NCI-H526 treated with DMSO at 0.1 percent for 48 hours (cell line): ENCODE measurements at regions not wholly inside any gene's neighbourhood (a gene's known extent, or its start where the extent isn't known, plus 50 kb on each side); places are given as distances from the start of the nearest gene placed in this dataset.
"Not testable (repeated sequence)": the region's sequence is repeated elsewhere in the genome, so short reads cannot be mapped to it uniquely, and the experiment has no call there.

Experiments
- DNase-seq: peaks from one replicate; lab custom pipeline; 2025; lab: John Stamatoyannopoulos, UW

DNA sequence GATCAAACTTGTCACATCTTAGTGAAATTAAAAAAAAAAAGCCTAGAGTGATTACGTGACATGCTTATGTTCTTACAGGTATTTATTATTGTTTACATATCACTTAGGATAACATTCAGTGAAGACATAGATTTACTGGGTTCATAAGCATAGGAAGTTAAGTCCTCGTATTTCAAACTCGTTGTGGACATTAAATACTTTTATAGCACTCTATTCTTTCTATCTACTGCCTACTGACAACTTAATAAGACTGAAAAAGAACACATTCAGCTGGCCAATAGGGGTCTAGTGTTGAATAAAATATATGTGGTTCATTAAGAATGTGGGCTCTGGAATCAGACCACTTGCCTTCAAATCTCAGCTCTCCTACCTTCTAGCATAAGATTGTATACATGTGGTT lies 1927.4 kb downstream of the PCDH9 start:
- DNase-seq: no peak

DNA sequence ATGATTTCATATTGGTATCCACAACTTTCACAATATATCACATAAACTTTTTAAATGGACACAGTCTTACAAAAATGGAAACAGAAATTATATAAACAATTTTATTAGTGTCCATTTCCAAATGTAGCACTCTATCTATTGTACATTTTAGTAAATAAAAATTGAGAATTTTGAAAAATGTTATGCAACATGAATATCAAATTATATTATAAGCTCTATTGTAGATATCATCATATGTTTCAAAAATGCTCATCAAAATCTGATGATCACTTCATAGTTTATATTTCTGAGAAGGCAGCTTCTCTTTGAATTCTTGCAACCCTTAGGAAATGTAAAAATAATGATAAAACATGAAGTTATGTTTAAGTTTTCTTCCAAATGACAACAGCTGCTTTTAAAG lies 1928.6 kb downstream of the PCDH9 start:
- no peak for DNase-seq

DNA sequence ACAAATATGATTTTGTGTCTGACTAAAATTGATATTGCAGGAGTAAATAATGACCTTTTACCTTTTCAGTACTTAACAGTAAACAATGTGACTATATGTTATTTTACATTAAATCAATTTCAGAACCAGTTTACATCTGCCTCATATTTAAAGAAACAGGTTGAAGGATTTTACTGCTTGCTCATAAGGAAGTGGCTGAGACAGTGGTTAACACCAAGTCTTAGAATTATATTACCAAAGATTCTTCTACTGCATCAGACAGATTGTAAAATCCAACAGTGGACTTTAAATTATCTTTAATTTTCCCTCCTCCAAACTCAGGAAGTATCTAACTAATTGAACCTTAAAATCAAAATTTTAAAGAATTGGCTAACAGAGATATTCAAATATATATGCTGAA lies 1929.9 kb downstream of the PCDH9 start:
- no peak for DNase-seq

DNA sequence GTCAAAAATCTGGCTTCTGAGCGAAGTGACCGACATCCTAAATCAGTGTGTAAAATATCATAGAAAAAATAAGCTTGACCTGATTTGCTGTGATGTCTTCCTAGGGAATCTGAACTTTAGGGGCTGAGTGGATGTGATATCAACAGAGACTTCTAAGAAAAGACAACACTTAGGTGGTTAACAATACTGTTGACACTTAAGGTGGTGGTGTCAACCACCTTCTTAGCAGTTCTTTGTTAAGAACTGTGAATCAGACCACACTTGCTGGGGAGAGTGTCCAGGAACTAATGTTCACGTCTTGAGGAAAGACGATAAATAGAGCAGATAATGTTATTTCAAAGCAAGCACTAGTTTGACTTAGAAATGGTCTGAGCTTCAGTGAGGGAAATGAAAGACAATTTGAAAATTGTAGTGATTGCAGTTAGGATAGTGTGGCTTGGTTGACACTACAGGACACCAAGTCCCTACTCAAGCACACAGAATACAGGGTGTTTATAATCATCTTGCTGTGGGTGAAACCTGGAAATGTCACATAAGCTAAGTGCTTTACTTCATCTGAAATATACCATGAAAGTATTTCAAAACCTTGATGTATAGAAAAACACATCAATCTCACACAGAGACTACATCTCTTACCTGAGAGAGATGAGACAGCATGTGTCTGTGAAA lies 1936.5 kb downstream of the PCDH9 start:
- no peak for DNase-seq

DNA sequence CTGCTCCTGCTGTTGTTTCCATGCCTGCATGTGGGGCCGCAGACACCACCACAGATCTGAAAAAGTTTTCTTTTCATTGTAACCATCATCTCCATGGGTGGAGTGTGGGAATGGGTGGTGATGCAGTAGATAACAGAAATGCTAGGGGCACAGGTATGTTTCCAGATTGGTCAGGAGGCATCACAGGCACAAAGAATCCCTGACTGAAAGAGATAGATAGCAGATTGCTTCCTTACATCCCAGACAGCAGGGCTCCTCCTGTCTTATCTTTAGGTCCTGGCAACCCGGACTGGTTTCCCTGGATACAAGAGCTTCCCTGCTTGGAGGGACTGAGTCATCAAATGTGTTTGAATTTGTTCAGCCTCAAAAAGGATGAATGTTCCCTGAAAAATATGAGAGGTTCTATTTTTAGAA lies 1937.6 kb downstream of the PCDH9 start:
- DNase-seq: no peak

DNA sequence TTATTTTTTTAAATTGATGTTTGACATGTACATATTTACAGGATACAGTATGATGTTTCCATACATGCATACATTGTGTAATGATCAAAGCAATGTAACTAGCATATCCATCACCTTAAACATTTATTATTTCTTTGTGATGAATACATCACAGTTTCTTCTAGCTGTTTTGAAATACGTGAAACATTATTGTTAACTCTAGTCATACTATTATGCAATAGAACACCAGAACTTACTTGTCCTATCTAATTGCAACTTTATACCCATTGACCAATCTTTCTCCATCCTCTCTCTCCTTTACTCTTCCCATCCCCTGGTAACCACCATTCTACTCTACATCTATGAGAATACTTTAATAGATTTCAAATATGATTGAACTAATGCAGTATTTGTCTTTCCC lies 1942.7 kb downstream of the PCDH9 start:
- no peak for DNase-seq

DNA sequence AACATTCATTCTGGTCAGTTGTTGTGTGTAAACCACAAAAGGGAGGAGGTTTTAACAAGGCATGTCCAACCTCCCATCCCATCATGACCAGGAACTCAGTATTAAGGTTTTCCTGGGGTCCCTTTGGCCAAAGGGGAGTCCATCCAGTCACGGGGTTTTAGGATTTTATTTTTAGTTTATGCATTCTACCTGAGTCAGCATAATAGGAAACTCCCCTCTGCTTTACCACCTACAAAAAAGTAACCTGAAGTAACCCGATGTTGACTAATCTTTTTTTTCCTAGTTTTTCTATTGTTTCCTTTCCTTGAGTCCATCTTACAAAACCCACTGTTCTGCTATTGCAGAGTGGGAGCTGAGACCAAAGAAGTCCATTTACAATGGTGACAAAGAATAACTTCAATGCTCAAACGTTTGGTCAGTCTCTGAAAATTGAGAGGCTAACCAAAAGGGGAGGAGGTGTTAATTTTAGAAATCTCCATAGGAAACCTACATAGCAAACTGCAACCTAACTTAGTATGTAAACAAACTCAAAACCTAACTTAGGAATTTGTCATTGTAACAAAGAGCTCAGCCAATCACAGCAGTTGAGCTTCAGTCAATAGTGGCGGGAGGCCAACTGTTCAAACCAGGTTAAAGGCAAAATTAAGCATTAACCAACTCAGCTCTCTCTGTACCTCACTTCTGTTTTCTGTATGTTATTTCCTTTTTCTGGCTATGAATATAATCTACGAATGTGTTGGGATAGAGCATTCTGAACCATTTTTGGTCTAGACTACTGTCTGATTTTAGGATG lies 1954.1 kb downstream of the PCDH9 start:
- no peak for DNase-seq

DNA sequence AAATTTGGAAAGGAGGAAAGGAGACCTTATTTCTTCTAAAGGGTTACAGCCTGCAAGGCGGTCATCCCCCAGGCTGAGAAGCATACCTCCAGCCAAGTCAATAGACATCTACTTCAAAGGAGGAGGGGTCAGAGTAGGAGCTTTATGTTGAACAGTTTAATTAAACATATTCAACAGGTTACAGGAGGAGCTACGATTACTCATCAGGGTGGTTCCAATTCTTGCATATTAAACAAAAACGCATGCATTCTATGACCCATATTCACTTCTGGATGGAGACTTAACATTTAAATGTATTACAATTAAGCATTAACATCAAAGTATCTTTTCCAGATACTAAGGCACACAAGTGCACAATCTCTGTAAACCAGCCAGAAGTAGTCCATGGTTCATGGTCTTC lies 1955.0 kb downstream of the PCDH9 start:
- DNase-seq: no peak

DNA sequence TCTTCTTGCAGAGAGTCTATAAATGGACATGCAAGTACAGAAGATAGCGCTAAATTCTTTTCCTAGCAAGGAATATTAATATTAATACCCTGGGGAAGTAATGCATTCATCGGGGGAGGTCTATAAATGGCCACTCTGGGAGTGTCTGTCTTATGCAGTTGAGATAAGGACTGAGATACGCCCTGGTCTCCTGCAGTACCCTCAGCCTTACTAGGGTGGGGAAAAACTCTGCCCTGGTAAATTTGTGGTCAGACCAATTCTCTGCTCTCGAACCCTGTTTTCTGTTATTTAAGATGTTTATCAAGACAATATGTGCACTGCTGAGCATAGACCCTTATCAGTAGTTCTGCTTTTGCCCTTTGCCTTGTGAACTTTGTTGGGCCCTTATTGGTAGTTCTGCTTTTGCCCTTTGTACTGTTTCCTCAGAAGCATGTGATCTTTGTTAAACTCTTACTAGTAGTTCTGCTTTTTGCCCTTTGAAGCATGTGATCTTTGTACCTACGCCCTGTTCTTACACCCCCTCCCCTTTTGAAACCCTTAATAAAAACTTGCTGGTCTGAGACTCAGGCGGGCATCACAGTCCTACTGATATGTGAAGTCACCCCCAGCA lies 1956.2 kb downstream of the PCDH9 start:
- not testable (repeated sequence) for DNase-seq

DNA sequence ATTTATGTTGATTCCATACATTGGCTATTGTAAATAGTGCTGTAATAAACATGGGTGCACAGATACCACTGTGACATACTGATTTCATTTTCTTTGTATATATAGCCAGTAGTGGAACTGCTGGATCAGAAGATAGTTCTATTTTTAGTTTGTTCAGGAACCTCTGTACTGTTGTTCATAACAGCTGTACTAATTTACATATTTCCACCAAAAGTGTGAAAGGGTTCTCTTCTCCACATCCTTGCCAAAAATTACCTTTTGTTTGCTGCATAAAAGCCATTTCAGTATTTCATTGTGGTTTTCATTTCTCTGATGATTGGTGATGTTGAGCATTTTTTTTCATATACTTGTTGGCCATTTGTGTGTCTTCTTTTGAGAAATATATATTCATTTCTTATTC lies 1962.1 kb downstream of the PCDH9 start:
- no peak for DNase-seq

DNA sequence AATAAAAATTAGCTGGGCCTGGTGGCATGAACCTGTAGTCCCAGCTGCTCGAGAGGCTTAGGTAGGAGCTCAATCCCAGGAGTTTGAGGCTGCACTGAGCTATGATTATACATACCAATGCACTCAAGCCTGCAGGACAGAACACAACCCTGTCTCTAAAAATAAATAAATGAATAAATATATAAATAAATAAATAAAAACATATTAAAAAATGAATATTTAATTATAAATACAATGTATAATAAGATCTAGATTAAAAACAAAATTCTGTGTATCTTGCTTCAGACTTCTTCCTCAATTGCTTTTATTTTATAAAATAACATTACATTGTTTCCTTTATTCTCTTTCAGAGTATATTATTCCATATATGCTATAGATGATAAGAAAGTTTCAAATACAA lies 1964.1 kb downstream of the PCDH9 start:
- no peak for DNase-seq

DNA sequence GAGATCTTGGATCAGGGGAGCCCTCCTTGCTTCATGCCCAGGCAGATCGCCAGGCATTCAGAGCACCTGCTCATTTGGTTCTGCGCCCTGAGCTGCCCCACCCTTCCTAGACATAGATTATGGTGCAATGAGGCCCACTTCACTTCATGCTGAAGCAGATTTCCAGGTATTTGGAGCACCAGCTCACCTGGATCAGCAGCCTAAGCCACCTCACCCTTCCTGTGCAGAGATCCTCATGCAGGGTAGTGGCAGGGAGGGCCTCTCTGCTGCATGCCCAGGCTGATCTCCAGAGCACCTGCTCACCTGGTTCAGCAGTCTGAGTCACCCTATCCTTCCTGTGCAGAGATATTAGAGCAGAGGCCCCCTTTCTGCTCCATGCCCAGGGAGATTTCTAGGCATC lies 1966.1 kb downstream of the PCDH9 start:
- DNase-seq: no peak

DNA sequence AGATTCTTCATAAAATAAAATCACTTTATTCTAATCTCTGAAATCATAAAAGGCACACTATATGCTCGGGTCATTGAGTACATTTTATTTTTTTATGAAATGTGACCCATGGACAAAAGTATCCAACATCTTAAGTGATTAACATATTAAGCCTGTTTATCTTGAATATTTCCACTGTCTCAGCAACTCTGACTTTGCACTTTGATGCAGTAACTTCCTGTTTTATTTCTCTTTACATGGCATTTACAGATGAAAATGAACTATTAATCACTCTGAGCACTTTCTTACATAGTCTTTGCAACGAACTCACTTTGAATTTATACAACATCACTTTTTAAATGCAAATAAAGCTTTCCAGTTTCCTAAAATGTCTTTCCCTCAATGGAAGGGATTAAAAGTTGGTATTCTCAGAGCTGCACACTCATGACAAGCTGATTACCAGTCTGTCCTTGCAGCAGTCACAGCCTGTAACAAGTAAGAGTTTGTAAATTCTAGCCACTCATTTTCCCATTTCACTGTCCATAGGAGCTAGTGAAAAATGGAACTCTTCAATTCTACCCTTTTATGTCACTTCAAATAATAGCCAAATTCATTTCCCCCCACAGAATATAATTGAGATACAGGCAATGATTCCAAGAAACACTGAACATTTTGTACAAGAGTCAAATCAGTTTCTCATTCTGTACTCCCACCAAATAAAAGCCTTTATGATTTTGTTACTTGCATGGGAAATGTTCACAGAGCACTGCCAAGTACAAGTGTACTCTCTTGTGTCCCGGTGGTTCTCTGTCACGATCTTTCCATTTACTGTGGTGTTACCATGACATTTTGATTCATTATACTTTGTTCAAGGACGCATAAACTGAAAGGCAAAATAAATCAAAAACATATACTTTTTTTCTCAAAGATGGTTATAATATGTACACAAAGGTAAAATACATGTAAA lies 1968.9 kb downstream of the PCDH9 start:
- no peak for DNase-seq

DNA sequence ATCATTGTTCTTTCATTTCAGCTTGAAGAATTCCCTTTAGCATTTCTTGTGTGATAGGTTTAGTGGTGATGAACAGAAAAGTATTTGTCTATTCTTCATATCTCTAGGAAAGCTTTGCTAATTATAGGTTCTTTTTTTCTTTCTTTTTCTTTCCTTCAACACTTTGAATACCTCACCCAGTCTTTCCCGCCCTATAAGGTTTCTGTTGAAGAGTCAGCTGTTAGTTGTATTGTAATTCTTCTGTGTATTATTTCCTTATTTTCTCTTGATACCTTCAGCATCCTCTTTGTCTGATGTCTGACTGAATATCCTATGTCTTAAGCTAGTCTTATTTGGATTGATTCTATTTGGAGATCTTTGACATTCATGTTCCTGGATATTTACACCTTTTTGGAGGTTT lies 1989.4 kb downstream of the PCDH9 start:
- DNase-seq: no peak

DNA sequence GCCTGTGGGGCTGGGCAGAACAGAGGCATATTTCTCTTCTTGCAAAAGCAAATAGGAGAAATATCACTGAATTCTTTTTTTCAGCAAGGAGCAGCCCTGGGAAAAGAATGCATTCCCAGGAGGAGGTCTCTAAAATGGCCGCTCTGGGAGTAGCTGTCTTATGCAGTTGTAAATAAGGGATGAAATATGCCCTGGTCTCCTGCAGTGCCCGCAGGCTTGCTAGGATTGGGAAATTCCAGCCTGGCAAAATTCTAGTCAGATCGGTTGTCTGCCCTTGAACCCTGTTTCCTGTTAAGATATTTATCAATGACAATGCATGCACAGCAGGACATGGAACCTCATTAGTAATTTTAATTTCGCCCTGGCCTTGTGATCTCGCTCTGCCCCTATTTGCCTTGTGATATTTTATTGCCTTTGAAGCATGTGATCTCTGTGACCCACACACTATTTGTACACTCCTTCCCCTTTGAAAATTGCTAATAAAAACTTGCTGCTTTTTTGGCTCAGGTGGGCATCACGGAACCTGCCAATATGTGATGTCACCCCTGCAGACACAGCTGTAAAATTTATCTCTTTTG lies 1993.2 kb downstream of the PCDH9 start:
- DNase-seq: no peak

DNA sequence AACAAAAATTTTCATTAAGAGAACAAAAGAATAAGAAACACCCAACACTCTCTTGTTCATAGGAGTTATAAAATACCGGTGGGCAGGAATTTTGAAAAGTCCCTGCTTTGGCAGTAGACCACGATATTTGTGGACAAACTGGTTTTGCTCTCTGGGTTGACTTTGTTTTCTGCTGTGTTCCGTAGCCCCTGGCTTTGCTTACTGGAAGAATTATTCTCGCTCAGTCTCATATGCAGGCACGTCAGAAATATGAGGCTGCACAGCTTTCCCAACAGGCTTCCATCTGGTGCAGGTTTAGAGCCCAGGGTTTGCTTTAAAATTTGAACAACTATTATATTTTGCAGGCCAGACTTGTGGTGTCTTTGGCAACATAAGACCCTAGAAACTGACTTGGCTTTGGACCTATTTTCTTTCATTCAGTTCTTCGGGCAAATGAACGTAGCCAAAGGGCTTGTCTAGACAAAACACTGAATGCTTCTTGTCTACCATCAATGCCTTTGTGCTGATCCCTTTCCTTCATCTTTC lies 2012.6 kb downstream of the PCDH9 start:
- no peak for DNase-seq

DNA sequence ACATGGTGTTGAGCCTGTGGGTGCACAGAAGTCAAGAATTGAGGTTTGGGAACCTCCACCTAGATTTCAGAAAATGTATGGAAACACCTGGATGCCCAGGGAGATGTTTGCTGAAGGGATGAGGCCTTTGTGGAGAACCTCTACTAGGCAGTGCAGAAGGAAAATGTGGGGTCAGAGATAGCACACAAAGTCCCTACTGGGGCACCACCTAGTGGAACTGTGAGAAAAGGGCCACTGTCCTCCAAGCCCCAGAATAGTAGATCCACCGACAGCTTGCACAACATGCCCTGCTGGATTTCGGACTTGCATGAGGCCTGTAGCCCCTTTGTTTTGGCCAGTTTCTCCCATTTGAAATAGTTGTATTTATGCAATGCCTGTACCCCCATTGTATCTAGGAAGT lies 2027.3 kb downstream of the PCDH9 start:
- DNase-seq: not testable (repeated sequence)

DNA sequence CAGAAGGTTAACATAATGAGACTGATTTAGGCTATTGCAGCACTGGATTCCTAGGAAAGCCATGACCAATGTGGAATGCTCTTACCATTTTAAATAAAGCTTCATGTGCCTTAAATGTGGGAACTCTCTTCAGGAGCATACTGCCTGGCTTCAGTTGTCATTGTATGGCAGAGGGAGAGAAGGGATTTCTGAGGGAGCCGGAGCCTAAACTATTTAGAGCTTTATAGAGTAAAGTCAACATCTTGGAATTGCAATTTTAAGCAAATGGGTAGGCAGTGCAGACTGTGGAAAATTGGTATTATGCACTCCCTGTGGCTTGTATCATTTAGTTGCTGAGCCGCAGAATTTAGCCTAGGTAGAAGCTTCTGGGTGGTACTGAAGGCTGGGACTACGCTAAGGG lies 2041.4 kb downstream of the PCDH9 start:
- DNase-seq: no peak

DNA sequence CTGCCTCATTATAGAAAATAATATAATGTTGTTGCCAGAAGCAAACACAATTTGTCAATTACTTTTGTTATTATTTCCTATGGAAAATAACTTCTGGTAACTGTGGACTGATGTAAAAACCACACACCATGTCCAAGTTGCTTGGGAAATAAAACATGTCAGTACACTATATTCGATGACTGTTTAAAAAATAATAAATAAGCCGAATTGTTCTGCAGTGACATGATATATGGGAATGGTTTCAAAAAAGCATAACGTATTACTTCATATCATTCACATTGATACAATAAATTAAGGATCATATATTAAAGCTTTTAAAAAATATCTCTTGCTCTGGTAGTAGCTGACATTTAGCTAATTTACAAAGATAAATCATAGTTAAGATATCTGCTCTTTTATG lies 2062.1 kb downstream of the PCDH9 start:
- DNase-seq: no peak

DNA sequence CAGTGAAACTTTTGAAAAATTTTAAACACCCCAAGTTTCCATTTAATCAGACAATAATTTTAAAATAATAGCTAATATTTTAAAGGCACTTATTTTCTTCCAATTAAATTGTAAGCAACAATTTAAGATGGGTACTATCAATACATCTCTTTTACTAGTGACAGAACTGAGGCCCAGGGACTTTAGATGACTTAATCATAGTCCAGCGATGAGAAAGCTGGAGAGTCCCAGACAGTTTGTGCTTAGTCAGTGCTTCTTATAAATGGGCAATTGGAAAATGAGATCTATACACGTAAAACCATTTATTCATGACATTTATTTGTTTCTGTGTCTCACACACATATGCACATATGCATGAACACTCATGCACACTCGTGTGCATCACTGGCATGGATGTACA lies 2063.5 kb downstream of the PCDH9 start:
- DNase-seq: no peak

DNA sequence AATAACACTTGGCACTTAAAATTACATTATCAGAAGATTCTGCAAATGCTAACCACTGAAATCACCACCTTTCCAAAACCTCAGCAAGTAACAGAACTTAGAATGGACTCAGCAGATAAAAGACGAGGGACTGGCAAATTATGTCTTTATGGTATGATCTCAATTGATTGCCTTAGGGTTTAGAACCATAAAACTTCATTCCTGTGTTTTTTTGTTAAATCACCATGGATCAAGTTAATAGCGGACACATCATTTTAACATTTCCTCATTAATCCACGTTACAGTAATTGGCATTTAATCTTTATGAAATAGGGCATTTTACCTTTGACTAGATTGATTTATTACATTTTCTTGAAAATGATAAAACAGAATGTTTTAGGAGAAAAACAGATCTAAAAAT lies 2070.3 kb downstream of the PCDH9 start:
- no peak for DNase-seq

DNA sequence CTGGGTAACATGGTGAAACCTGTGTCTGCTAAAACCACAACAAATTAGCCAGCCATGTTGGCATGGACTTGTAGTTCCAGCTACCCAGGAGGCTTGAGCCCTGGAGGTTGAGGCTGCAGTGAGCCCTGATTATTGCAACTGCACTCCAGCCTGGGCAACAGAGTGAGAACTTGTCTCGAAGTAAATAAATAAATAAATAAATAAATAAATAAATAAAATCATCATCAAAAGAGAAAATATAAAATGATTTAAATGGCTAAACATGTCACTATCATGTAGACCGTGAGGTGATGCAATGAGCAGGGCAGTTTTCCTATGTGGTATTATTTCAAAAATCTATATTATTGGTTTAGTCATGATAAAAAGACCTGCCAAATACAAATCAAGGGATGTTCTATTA lies 2074.3 kb downstream of the PCDH9 start:
- no peak for DNase-seq
